Vagina (tissue), 2 donors: ENCODE measurements at regions not wholly inside any gene's neighbourhood (a gene's known extent, or its start where the extent isn't known, plus 50 kb on each side); places are given as distances from the start of the nearest gene placed in this dataset.

Source experiments
- DNase-seq, 2 donors: peaks; one replicate each; pipeline ENCODE4 v3.0.0-alpha.2; 2017; ENCODE audit errors: extremely low spot score in 2 of 2
- H3K27ac ChIP-seq: fragments of 200-600 bp; sonication (generic); one replicate; pipeline ENCODE4 v1.5.1; 2019
- H3K27me3 ChIP-seq: fragments of 200-600 bp; sonication (generic); one replicate; pipeline ENCODE4 v1.5.1; 2019
- H3K36me3 ChIP-seq, 2 donors: fragments of 200-600 bp; sonication (generic); one replicate each; pipeline ENCODE4 v1.5.1; 2017 to 2019
- H3K4me1 ChIP-seq: fragments of 200-600 bp; sonication (generic); one replicate; pipeline ENCODE4 v1.5.1; 2019
- H3K4me3 ChIP-seq, 2 donors: fragments of 200-600 bp; sonication (generic); 1 replicate in 1 of 2; 2 replicates in 1 of 2; pipeline ENCODE4 v1.5.1; 2016 to 2019
- H3K9me3 ChIP-seq: fragments of 200-600 bp; sonication (generic); one replicate; pipeline ENCODE4 v1.5.1; 2019
- POLR2A ChIP-seq, 2 donors: fragments of 450-650 bp; IDR thresholded peaks; one replicate each; pipeline ENCODE4 v1.6.1; 2017; ENCODE audit warnings: antibody characterized with exemption in 2 of 2, mild to moderate bottlenecking in 2 of 2, moderate library complexity in 2 of 2
- POLR2AphosphoS5 ChIP-seq, 2 donors: sonication (generic); formaldehyde crosslinking; IDR thresholded peaks; one replicate each; pipeline ENCODE4 v1.9.0; 2017; ENCODE audit warnings: antibody characterized with exemption in 2 of 2, mild to moderate bottlenecking in 2 of 2, low read depth in 1 of 2; ENCODE audit not compliant: insufficient read depth in 1 of 2
- intact Hi-C: fragments of 100-400 bp; cut with DNase I; formaldehyde crosslinking; loops from one replicate; pipeline ENCODE4 v1.15.1; 2023
- TF ChIP-seq, protein P1 (sequence below), 3 experiments: fragments of 450-650 bp in 2 of 3; fragments of 200-600 bp in 1 of 3; sonication (generic) in 1 of 3; IDR thresholded peaks; one replicate each; pipeline ENCODE4 v1.5.1; 2017 to 2019; ENCODE audit warnings: antibody characterized with exemption in 3 of 3, mild to moderate bottlenecking in 2 of 3, moderate library complexity in 2 of 3

GRCh38 chr4:135244056-135244455, 1042.5 kb upstream of the PABPC4L start:
- no peak overlapping the region for H3K4me3 ChIP-seq

DNA sequence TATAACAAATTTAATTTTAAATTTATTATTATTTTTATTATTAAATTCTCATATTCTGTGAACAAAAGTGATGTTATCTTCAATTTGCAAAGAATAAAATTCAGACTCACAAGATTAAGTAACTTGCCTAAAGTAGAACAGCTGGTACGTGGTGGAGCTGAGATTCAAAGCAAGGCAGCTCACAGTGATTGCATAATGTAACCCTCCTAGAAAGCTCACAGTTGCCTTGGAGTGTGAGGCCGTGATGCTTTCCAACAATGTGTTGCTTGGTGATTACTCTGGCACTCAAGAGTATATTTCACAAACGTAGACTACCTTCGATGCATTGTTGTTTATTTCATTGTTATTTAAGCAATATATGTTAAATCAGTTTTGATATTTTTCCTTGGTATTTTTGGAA, 1039.2 kb upstream of the PABPC4L start:
- Histone ChIP-seq H3K36me3 (no peaks in the 10 kb centered on the region), H3K9me3 (no peaks in the 10 kb centered on the region), H3K4me3 (no peak overlapping the region), H3K27ac (no peak overlapping the region), H3K4me1 (no peaks in the 10 kb centered on the region), H3K27me3 (no peaks in the 10 kb centered on the region)
- DNase-seq = no peak
- TF ChIP-seq POLR2AphosphoS5 (IDR thresholded peaks at IDR 0.05; ENCODE audit: insufficient read depth in 1 of 2, low read depth in 1 of 2) (no peak), POLR2A (IDR thresholded peaks at IDR 0.05) (no peak)
- TF ChIP-seq, protein P1, sequence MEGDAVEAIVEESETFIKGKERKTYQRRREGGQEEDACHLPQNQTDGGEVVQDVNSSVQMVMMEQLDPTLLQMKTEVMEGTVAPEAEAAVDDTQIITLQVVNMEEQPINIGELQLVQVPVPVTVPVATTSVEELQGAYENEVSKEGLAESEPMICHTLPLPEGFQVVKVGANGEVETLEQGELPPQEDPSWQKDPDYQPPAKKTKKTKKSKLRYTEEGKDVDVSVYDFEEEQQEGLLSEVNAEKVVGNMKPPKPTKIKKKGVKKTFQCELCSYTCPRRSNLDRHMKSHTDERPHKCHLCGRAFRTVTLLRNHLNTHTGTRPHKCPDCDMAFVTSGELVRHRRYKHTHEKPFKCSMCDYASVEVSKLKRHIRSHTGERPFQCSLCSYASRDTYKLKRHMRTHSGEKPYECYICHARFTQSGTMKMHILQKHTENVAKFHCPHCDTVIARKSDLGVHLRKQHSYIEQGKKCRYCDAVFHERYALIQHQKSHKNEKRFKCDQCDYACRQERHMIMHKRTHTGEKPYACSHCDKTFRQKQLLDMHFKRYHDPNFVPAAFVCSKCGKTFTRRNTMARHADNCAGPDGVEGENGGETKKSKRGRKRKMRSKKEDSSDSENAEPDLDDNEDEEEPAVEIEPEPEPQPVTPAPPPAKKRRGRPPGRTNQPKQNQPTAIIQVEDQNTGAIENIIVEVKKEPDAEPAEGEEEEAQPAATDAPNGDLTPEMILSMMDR (IDR thresholded peaks at IDR 0.05) = no peak
- intact Hi-C loops = no loop called here

More at GRCh38 chr4:135244056-135244455, 1042.5 kb upstream of the PABPC4L start:
- no peak for TF ChIP-seq POLR2AphosphoS5 (IDR thresholded peaks at IDR 0.05; ENCODE audit: insufficient read depth in 1 of 2, low read depth in 1 of 2)
- TF ChIP-seq, protein P1 (IDR thresholded peaks at IDR 0.05) = no peak
- Histone ChIP-seq H3K36me3 (no peaks in the 10 kb centered on the region), H3K27ac (no peak overlapping the region), H3K9me3 (no peaks in the 10 kb centered on the region), H3K4me1 (no peaks in the 10 kb centered on the region), H3K27me3 (no peaks in the 10 kb centered on the region)
- intact Hi-C loops = no loop called here
- DNase-seq = no peak

- Histone ChIP-seq H3K27ac (no peak overlapping the region), H3K27me3 (no peaks in the 10 kb centered on the region), H3K4me1 (no peaks in the 10 kb centered on the region), H3K9me3 (no peaks in the 10 kb centered on the region), H3K4me3 (no peak overlapping the region), H3K36me3 (no peaks in the 10 kb centered on the region)
- no peak for DNase-seq
- intact Hi-C loops = no loop called here
- TF ChIP-seq, protein P1 (IDR thresholded peaks at IDR 0.05) = no peak
- TF ChIP-seq POLR2A (IDR thresholded peaks at IDR 0.05) (no peak), POLR2AphosphoS5 (IDR thresholded peaks at IDR 0.05; ENCODE audit: insufficient read depth in 1 of 2, low read depth in 1 of 2) (no peak)
These were observed 1038.4 kb upstream of the PABPC4L start for GRCh38 chr4:135239964-135240363.

- TF ChIP-seq, protein P1 (IDR thresholded peaks at IDR 0.05) = no peak
- no peak for TF ChIP-seq POLR2AphosphoS5 (IDR thresholded peaks at IDR 0.05; ENCODE audit: insufficient read depth in 1 of 2, low read depth in 1 of 2)
- TF ChIP-seq POLR2A (IDR thresholded peaks at IDR 0.05) = no peak
- Histone ChIP-seq H3K36me3 (no peaks in the 10 kb centered on the region), H3K4me1 (no peaks in the 10 kb centered on the region), H3K4me3 (no peak overlapping the region), H3K27ac (no peak overlapping the region), H3K27me3 (no peaks in the 10 kb centered on the region), H3K9me3 (no peaks in the 10 kb centered on the region)
- intact Hi-C loops = no loop called here
- DNase-seq = no peak
These were observed 1037.4 kb upstream of the PABPC4L start for GRCh38 chr4:135238940-135239339.

- no peak for DNase-seq
- Histone ChIP-seq H3K4me3 (no peak overlapping the region), H3K27me3 (no peaks in the 10 kb centered on the region), H3K9me3 (no peaks in the 10 kb centered on the region), H3K36me3 (no peaks in the 10 kb centered on the region), H3K4me1 (no peaks in the 10 kb centered on the region), H3K27ac (no peak overlapping the region)
- intact Hi-C loops = no loop called here
- TF ChIP-seq, protein P1 (IDR thresholded peaks at IDR 0.05) = no peak
- TF ChIP-seq POLR2AphosphoS5 (IDR thresholded peaks at IDR 0.05; ENCODE audit: insufficient read depth in 1 of 2, low read depth in 1 of 2) = no peak
- TF ChIP-seq POLR2A (IDR thresholded peaks at IDR 0.05) = no peak
These were observed 1034.5 kb upstream of the PABPC4L start for GRCh38 chr4:135236048-135236447.
